Fibroblast of mammary gland (primary cell): ENCODE measurements at regions not wholly inside any gene's neighbourhood (a gene's known extent, or its start where the extent isn't known, plus 50 kb on each side); places are given as distances from the start of the nearest gene placed in this dataset.
"Not testable (repeated sequence)": the region's sequence is repeated elsewhere in the genome, so short reads cannot be mapped to it uniquely, and the experiment has no call there.

Source experiments
- DNase-seq: peaks from one replicate; pipeline ENCODE4 v3.0.0-alpha.2; 2010; ENCODE audit warnings: low read depth
- H3K4me3 ChIP-seq: 2 replicates; pipeline ENCODE4 v1.5.1; 2011; ENCODE audit warnings: low read depth, mild to moderate bottlenecking, low read length, moderate library complexity; ENCODE audit not compliant: control insufficient read depth
- TF ChIP-seq, protein P1 (sequence below): conservative IDR thresholded peaks from 2 replicates; pipeline ENCODE4 v1.5.1; 2011; ENCODE audit warnings: low read depth, low read length, inconsistent platforms; ENCODE audit not compliant: control insufficient read depth, insufficient read depth

DNA sequence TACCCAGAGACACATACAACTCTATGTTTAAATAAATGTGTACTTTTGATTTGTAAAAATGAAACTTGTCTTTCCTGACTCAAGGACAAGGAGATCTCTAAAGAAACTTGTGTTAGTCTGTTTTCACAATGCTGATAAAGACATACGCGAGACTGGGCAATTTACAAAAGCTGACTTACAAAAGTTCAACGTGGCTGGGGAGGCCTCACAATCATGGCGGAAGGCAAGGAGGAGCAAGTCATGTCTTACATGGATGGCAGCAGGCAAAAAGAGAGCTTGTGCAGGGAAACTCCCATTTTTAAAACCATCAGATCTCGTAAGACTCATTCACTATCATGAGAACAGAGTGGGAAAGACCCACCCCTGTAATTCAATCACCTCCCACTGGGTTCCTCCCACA lies 52.2 kb upstream of the PAPSS1 start:
- not testable (repeated sequence) for H3K4me3 ChIP-seq, DNase-seq

DNA sequence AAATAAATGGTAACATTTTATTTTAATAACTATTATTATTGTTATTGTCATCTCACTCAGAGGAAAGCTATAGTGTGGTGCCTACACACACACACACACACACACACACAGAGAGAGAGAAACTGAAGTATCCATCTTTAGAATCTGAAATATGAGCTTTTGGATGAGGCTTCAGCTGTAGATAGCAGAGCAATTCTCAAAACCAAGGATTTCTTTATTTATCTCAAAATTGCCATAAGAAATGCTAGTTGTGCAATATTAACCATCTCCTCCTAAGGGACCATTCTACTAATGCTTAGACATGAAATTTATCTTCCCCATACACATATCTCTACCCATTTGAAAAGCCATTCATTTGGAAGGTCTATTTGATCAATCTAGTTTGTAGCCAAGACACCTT lies 50.1 kb upstream of the SGMS2 start:
- peak; percentile 8 for DNase-seq
- H3K4me3 ChIP-seq = no peak overlapping the region
- TF ChIP-seq, protein P1, sequence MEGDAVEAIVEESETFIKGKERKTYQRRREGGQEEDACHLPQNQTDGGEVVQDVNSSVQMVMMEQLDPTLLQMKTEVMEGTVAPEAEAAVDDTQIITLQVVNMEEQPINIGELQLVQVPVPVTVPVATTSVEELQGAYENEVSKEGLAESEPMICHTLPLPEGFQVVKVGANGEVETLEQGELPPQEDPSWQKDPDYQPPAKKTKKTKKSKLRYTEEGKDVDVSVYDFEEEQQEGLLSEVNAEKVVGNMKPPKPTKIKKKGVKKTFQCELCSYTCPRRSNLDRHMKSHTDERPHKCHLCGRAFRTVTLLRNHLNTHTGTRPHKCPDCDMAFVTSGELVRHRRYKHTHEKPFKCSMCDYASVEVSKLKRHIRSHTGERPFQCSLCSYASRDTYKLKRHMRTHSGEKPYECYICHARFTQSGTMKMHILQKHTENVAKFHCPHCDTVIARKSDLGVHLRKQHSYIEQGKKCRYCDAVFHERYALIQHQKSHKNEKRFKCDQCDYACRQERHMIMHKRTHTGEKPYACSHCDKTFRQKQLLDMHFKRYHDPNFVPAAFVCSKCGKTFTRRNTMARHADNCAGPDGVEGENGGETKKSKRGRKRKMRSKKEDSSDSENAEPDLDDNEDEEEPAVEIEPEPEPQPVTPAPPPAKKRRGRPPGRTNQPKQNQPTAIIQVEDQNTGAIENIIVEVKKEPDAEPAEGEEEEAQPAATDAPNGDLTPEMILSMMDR = no peak
